T1000 (cell line): ENCODE measurements at regions not wholly inside any gene's neighbourhood (a gene's known extent, or its start where the extent isn't known, plus 50 kb on each side); places are given as distances from the start of the nearest gene placed in this dataset.

Experiments
- DNase-seq: peaks from one replicate; lab custom pipeline; 2025; ENCODE audit warnings: mixed read lengths; lab: John Stamatoyannopoulos, UW

DNA sequence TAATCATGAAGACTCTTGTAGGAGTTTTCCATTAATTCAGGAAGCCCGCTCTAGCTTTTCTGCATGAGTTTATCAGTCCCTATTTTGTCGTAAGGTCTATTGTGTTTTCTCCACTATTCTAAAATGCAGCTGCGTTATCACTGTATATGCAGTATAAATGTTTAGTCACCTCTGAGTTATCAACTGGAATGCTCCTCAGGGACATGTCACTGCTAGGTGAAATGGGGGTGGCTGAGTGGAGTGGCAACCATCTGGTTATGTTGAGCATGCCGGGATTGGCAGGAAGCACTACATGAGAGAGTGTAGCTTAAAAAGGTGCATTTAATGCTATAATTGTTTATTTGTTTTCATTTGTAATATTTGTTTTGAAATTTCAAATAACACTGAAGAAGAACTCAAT is 285.2 kb upstream of the ELAC2 start:
- peak; percentile 0 for DNase-seq

GRCh38 chr17:13302419-13302818 is 284.6 kb upstream of the ELAC2 start:
- no peak for DNase-seq

- DNase-seq, result no peak
Measured at GRCh38 chr17:13297183-13297582, 279.4 kb upstream of the ELAC2 start.

DNA sequence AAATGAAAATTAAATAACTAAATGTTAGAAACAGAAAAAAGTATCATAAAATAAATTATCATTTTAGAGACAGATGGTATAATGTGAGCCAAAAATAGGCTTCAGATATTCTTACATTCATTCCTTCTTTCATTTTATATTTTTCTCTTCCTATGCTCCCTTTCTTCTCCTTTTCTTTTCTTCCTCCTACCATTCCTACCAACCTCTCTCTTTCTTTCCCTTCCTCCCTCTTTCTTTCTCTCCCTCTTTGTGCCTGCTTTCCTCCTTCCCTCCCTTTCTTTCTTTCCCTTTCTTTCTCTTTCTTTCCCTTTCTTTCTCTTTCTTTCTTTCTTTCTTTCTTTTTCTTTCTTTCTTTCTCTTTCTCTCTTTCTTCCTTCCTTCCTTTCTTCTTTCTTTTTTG is 275.6 kb upstream of the ELAC2 start:
- no peak for DNase-seq

DNA sequence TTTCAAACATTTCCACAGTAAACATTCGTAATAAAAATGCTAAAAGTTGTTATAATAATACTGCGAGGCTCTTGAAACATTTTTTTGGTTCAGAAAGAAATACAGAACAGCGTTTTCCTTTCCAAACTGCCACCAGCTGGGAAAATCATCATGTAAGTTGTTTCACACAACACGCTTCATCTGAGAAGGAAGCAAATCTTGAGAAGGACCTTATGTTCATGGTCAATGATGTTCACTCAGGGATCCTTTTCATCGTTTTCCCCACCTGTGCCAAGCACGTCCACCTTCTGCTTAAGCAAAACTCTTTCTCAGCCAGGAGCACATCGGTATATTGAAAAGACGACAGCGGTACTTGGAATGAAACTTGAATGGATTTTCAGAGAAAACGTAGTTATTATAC is 274.5 kb upstream of the ELAC2 start:
- DNase-seq, result no peak

DNA sequence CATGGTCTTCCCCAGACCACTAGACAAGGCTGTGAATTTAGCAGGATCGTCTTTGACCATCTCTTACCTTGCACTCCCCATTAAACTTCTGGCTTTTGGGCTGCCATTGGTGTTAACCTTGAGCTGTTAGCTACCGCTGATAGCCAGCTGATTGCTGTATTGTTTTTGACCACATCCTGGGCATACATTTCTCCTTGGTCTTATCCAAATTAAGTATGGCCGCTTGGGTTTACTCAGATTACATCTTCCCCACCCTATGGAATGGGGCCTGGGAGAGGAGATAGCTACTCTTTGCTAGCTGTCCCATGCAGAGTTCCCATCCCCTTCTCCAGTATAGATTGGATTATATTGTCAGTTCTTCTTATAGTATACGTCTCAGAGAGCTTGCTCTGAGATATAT is 270.4 kb upstream of the ELAC2 start:
- DNase-seq, result no peak

- no peak for DNase-seq
Measured at GRCh38 chr17:13287226-13287625, 269.4 kb upstream of the ELAC2 start.

- DNase-seq, result no peak
Measured at GRCh38 chr17:13283606-13284005, 265.8 kb upstream of the ELAC2 start.

DNA sequence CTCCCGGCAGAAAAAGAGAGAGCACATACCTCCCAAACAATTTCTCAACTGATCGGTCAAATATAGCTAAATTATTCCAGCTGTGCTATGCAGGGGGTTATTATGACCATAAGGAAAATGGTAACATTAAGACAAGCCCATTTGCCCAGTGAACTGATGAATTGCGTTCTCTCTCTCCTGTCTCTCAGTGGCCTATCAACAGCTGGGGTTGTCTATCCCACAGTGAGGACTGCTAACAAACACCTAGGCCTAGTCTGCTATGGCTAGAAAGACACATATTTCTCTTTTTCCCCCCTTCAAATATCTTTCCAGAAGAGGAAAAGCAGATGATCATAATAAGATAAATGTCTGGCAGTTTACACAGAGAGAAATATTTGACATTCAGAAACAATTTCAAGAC is 263.8 kb upstream of the ELAC2 start:
- DNase-seq, result no peak

GRCh38 chr17:13273806-13274205 is 256.0 kb upstream of the ELAC2 start:
- peak; percentile 3 for DNase-seq

- no peak for DNase-seq
Measured at GRCh38 chr17:13272296-13272695, 254.5 kb upstream of the ELAC2 start.

- no peak for DNase-seq
Measured at GRCh38 chr17:13268791-13269595, 251.2 kb upstream of the ELAC2 start.

DNA sequence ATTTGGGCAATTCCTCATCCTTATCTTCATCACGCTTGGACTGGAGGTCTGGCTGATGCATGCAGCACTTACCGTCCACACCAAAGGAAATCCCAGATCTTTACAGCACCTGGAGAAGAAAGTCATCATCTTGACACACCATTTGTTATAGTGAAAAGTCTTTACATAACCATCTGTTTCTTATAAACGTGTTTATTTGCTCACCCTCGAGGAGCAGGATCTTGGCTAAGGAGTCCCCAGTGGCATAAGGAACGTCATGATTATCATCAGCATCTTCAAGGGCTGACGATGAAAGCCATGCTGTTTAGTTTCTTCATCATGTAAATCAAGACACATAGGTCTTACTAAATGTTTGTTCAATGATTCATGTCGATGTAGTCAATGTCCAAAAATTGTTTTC is 248.8 kb upstream of the ELAC2 start:
- DNase-seq, result peak; percentile 14

- no peak for DNase-seq
Measured at GRCh38 chr17:13265311-13265710, 247.5 kb upstream of the ELAC2 start.

DNA sequence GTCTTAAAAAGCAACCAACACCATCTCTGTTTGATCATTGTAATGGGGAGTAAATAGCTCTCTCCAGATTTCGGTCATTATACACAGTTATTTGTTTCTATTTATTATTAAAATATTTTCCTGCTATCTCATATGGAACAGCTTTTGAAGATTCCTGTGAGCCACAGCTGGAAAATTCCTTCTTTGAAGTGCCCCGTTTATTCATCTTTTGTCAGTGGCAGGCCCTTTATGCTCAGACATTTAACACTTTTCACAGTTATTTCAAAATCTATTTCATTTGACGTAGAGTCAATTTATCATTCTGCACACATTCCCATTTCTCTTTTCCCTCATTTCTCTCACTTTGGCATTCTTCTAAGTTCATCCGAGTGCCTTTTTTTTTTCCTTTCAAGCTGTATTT is 245.9 kb upstream of the ELAC2 start:
- DNase-seq, result no peak

GRCh38 chr17:13256545-13256944 is 238.7 kb upstream of the ELAC2 start:
- DNase-seq, result no peak

DNA sequence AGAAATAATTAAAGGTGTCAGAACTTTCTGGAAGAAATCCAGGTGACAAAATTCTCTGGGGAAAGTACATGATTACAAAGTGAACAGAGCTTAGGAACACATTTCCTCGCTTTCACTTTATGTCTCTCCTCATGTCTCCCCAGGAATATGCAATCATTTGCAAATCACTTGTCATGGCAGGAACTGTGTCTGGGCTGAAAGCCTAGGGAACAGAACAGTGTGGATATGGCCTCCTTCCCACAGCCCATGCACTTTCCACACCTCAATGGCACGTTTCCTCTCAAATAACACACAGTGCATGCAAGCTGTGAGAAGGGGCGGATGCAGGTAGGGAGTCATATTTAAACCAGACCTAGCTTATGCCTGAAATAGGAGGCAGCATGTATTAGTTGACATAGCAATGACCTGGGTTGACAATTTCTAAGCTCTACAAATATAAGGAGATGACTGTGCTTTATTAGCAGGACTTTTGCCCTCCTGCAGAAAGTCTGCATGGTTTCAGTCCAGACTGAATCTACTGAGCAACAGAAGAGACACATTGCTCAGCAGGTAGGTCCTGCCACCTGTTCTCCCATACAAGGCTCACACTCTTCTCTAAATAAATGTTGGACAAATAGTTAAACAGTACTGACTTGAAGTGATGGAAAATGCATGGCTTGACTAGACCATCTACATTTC is 236.0 kb upstream of the ELAC2 start:
- no peak for DNase-seq

DNA sequence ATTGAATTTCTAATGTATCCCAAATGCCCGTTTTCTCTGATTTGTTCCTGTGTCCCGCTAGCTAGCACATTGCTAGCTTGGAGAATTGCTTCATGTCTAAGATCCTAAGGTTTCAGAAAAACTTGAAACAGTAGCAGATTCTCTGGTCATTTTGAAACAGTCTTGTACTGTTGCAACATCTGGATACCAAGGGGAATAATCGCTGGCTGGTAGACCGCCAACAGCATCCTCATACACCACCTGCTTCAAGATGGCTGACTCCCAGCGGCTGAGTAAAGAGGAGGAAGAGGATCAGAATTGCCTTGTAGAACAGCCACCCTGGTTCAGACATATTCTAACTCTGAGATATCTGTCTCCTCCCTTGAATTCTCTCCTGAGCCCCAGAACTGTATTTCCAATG is 226.7 kb upstream of the ELAC2 start:
- DNase-seq, result no peak

GRCh38 chr17:13243585-13243984 is 225.8 kb upstream of the ELAC2 start:
- DNase-seq, result no peak

GRCh38 chr17:13240851-13241250 is 223.0 kb upstream of the ELAC2 start:
- no peak for DNase-seq

- no peak for DNase-seq
Measured at GRCh38 chr17:13230350-13231264, 212.8 kb upstream of the ELAC2 start.

- no peak for DNase-seq
Measured at GRCh38 chr17:13228225-13228624, 210.4 kb upstream of the ELAC2 start.

GRCh38 chr17:13222975-13223374 is 205.1 kb upstream of the ELAC2 start:
- DNase-seq, result no peak
